ENCODE measurements at regions not wholly inside any gene's neighbourhood (a gene's known extent, or its start where the extent isn't known, plus 50 kb on each side); places are given as distances from the start of the nearest gene placed in this dataset.

- no peak for DNase-seq
Measured at GRCh38 chr3:177545964-177546363, 348.7 kb upstream of the TBL1XR1 start.

GRCh38 chr3:177547711-177548350, 350.5 kb upstream of the TBL1XR1 start:
- no peak for DNase-seq

- DNase-seq = no peak
Measured at GRCh38 chr3:177550667-177551066, 353.4 kb upstream of the TBL1XR1 start.

- no peak for DNase-seq
Measured at GRCh38 chr3:177551431-177551836, 354.2 kb upstream of the TBL1XR1 start.

- DNase-seq = no peak
Measured at GRCh38 chr3:177552051-177552450, 354.8 kb upstream of the TBL1XR1 start.

- no peak for DNase-seq
Measured at GRCh38 chr3:177553012-177553411, 355.7 kb upstream of the TBL1XR1 start.

- no peak for DNase-seq
Measured at GRCh38 chr3:177553579-177553978, 356.3 kb upstream of the TBL1XR1 start.

GRCh38 chr3:177554895-177555759, 357.8 kb upstream of the TBL1XR1 start:
- DNase-seq = peak; percentile 12

- no peak for DNase-seq
Measured at GRCh38 chr3:177557548-177557947, 360.3 kb upstream of the TBL1XR1 start.

- no peak for DNase-seq
Measured at GRCh38 chr3:177561365-177561764, 364.1 kb upstream of the TBL1XR1 start.

GRCh38 chr3:177561769-177562392, 364.6 kb upstream of the TBL1XR1 start:
- DNase-seq = no peak

GRCh38 chr3:177563243-177563780, 366.0 kb upstream of the TBL1XR1 start:
- DNase-seq = no peak

GRCh38 chr3:177563792-177564191, 366.5 kb upstream of the TBL1XR1 start:
- no peak for DNase-seq

GRCh38 chr3:177565981-177566380, 368.7 kb upstream of the TBL1XR1 start:
- DNase-seq = no peak

GRCh38 chr3:177567833-177568232, 370.6 kb upstream of the TBL1XR1 start:
- DNase-seq = peak; percentile 48

GRCh38 chr3:177569193-177569592, 371.9 kb upstream of the TBL1XR1 start:
- no peak for DNase-seq

GRCh38 chr3:177569875-177570657, 372.8 kb upstream of the TBL1XR1 start:
- no peak for DNase-seq

- DNase-seq = no peak
Measured at GRCh38 chr3:177571271-177571943, 374.1 kb upstream of the TBL1XR1 start.

GRCh38 chr3:177571944-177572315, 374.6 kb upstream of the TBL1XR1 start:
- no peak for DNase-seq

- DNase-seq = peak; percentile 67
Measured at GRCh38 chr3:177574222-177574856, 377.1 kb upstream of the TBL1XR1 start.

- DNase-seq = no peak
Measured at GRCh38 chr3:177576746-177577145, 379.5 kb upstream of the TBL1XR1 start.

- no peak for DNase-seq
Measured at GRCh38 chr3:177578488-177578887, 381.2 kb upstream of the TBL1XR1 start.
